Activated T-helper 1 cell treated with anti-CD3 and anti-CD28 coated beads, Interleukin-12 subunit alpha, Interleukin-12 subunit beta, Interleukin-2, Interleukin-4 antibody, amounts not matched to agents 30 ng/mL and 10 ng/mL and 1 ng/mL, durations not matched to agents 14 hours and 24 hours and 36 hours (primary cell): ENCODE measurements at regions not wholly inside any gene's neighbourhood (a gene's known extent, or its start where the extent isn't known, plus 50 kb on each side); places are given as distances from the start of the nearest gene placed in this dataset.

Experiments
- DNase-seq: peaks from one replicate; pipeline ENCODE4 v3.0.0; 2021; ENCODE audit warnings: low spot score
- H3K27ac Mint-ChIP-seq: one replicate; pipeline ENCODE4 v1.8.0; 2021; ENCODE audit warnings: mild to moderate bottlenecking, mixed read lengths
- H3K27me3 Mint-ChIP-seq: one replicate; pipeline ENCODE4 v1.8.0; 2022; ENCODE audit warnings: mild to moderate bottlenecking, moderate library complexity, mixed read lengths; ENCODE audit not compliant: insufficient read depth
- H3K36me3 Mint-ChIP-seq: one replicate; pipeline ENCODE4 v1.8.0; 2021; ENCODE audit warnings: low read depth, mixed read lengths
- H3K4me1 Mint-ChIP-seq: one replicate; pipeline ENCODE4 v1.8.0; 2021; ENCODE audit warnings: low read depth, mixed read lengths
- H3K4me3 Mint-ChIP-seq: one replicate; pipeline ENCODE4 v1.8.0; 2021; ENCODE audit warnings: mild to moderate bottlenecking, moderate library complexity, mixed read lengths
- H3K9me3 Mint-ChIP-seq: one replicate; pipeline ENCODE4 v1.8.0; 2021; ENCODE audit warnings: mixed read lengths
- intact Hi-C: fragments of 100-400 bp; cut with micrococcal nuclease; formaldehyde crosslinking; loops from one replicate; pipeline ENCODE4 v1.15.1; 2024

GRCh38 chr21:41006636-41007035, 159.7 kb upstream of the DSCAM start:
- H3K27me3 Mint-ChIP-seq: no peaks in the 10 kb centered on the region
- H3K4me1 Mint-ChIP-seq: no peaks in the 10 kb centered on the region
- no peak overlapping the region for H3K4me3 Mint-ChIP-seq
- no peaks in the 10 kb centered on the region for H3K36me3 Mint-ChIP-seq
- no peak overlapping the region for H3K27ac Mint-ChIP-seq
- DNase-seq: no peak
- intact Hi-C loops: no loop called here
- no peaks in the 10 kb centered on the region for H3K9me3 Mint-ChIP-seq

- Mint-ChIP-seq H3K36me3 (no peaks in the 10 kb centered on the region), H3K9me3 (no peaks in the 10 kb centered on the region), H3K4me3 (no peak overlapping the region), H3K27me3 (no peaks in the 10 kb centered on the region), H3K27ac (no peak overlapping the region), H3K4me1 (no peaks in the 10 kb centered on the region)
- intact Hi-C loops: no loop called here
- no peak for DNase-seq
Observed at GRCh38 chr21:41008351-41008750, 159.6 kb upstream of the BACE2 start.

- no peaks in the 10 kb centered on the region for H3K36me3 Mint-ChIP-seq
- H3K27me3 Mint-ChIP-seq: no peaks in the 10 kb centered on the region
- H3K27ac Mint-ChIP-seq: no peak overlapping the region
- intact Hi-C loops: no loop called here
- no peak overlapping the region for H3K4me3 Mint-ChIP-seq
- no peaks in the 10 kb centered on the region for H3K4me1 Mint-ChIP-seq
- no peak for DNase-seq
- H3K9me3 Mint-ChIP-seq: no peaks in the 10 kb centered on the region
Observed at GRCh38 chr21:41008974-41009373, 159.0 kb upstream of the BACE2 start.

DNA sequence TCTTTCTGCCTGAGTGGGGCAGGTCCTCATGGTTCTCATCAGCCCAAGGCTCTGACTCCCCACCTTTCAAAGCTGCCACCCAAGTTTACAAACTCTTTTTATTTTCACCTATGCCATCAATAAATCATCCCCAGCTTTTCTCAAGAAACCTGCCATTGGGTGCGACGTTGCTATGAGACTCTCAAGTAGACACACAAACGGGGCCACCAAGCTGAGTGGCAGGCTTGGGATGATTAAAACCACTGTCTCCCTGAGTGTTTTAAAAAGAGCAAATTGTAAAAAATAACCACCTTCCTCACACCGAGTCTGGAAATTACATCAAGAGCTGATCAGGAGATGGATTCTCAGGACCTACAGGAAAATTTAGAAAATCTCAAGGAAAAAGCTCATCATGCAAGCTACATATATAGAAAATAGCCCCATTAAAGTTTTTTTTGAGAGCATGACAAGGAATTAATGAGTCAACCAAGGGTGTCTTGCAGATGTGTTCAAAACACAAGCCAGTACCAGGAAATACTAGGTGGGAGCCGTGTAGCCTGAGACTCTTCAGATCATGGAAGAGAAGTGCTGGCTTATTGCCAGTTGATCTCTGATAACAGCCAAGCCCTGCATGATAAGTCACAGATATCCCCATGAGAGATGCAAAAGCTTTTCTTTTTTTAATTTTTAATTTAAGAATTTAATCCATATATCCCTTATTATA, 158.4 kb upstream of the BACE2 start:
- H3K4me1 Mint-ChIP-seq: no peaks in the 10 kb centered on the region
- no peaks in the 10 kb centered on the region for H3K27me3 Mint-ChIP-seq
- H3K27ac Mint-ChIP-seq: no peak overlapping the region
- no peaks in the 10 kb centered on the region for H3K9me3 Mint-ChIP-seq
- no peak for DNase-seq
- H3K36me3 Mint-ChIP-seq: no peaks in the 10 kb centered on the region
- H3K4me3 Mint-ChIP-seq: no peak overlapping the region
- intact Hi-C loops: no loop called here

- intact Hi-C loops: no loop called here
Observed at GRCh38 chr21:41010101-41010435, 157.9 kb upstream of the BACE2 start.

DNA sequence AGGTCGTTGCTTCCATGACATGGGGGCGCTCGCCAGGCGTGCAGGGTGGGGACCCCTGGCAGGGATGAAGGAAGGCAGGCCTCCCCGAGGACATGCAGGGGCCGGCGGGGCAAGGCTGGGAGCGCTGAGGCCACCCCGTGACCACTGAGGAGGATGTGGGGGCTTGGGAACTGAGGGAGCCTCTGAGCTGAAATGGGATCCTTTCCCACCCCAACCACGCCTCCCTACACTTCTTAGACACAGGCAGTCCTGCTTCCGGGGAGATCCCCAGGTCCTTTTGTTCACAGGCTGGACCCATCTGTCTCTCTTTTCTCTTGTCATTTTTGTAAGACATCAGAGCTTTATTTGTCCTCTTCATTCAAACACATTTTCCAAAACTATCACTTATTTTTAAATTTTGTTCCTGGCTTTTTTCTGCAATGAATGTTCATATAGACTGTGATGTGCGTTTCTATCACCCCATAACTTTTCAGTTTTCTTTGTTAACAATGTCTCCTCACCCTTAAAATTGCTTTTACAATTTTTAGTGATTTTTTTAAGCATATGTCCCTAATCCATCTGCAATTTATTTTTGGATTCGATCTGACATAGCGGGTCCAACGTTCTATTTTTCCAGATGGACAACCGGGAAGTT, 156.7 kb upstream of the BACE2 start:
- Mint-ChIP-seq H3K9me3 (no peaks in the 10 kb centered on the region), H3K4me3 (no peak overlapping the region), H3K27me3 (no peaks in the 10 kb centered on the region), H3K36me3 (no peaks in the 10 kb centered on the region), H3K27ac (no peak overlapping the region), H3K4me1 (no peaks in the 10 kb centered on the region)
- intact Hi-C loops: no loop called here
- no peak for DNase-seq

More at GRCh38 chr21:41010101-41010435, 157.9 kb upstream of the BACE2 start:
- H3K27me3 Mint-ChIP-seq: no peaks in the 10 kb centered on the region
- H3K4me1 Mint-ChIP-seq: no peaks in the 10 kb centered on the region
- H3K9me3 Mint-ChIP-seq: no peaks in the 10 kb centered on the region
- no peak overlapping the region for H3K27ac Mint-ChIP-seq
- no peak for DNase-seq
- H3K36me3 Mint-ChIP-seq: no peaks in the 10 kb centered on the region
- H3K4me3 Mint-ChIP-seq: no peak overlapping the region

- no peaks in the 10 kb centered on the region for H3K36me3 Mint-ChIP-seq
- no peaks in the 10 kb centered on the region for H3K4me1 Mint-ChIP-seq
- intact Hi-C loops: no loop called here
- no peak overlapping the region for H3K27ac Mint-ChIP-seq
- H3K9me3 Mint-ChIP-seq: no peaks in the 10 kb centered on the region
- no peaks in the 10 kb centered on the region for H3K27me3 Mint-ChIP-seq
- no peak for DNase-seq
- no peak overlapping the region for H3K4me3 Mint-ChIP-seq
Observed at GRCh38 chr21:41011951-41012366, 156.0 kb upstream of the BACE2 start.

- Mint-ChIP-seq H3K27me3 (no peaks in the 10 kb centered on the region), H3K4me1 (no peaks in the 10 kb centered on the region), H3K27ac (no peak overlapping the region), H3K9me3 (no peaks in the 10 kb centered on the region), H3K36me3 (no peaks in the 10 kb centered on the region), H3K4me3 (no peak overlapping the region)
- no peak for DNase-seq
- intact Hi-C loops: no loop called here
Observed at GRCh38 chr21:41012425-41012824, 155.5 kb upstream of the BACE2 start.

GRCh38 chr21:41016472-41016871, 151.5 kb upstream of the BACE2 start:
- no peak overlapping the region for H3K4me3 Mint-ChIP-seq
- no peak for DNase-seq
- no peaks in the 10 kb centered on the region for H3K27me3 Mint-ChIP-seq
- no peaks in the 10 kb centered on the region for H3K9me3 Mint-ChIP-seq
- H3K36me3 Mint-ChIP-seq: no peaks in the 10 kb centered on the region
- intact Hi-C loops: no loop called here
- H3K27ac Mint-ChIP-seq: no peak overlapping the region
- H3K4me1 Mint-ChIP-seq: no peaks in the 10 kb centered on the region

DNA sequence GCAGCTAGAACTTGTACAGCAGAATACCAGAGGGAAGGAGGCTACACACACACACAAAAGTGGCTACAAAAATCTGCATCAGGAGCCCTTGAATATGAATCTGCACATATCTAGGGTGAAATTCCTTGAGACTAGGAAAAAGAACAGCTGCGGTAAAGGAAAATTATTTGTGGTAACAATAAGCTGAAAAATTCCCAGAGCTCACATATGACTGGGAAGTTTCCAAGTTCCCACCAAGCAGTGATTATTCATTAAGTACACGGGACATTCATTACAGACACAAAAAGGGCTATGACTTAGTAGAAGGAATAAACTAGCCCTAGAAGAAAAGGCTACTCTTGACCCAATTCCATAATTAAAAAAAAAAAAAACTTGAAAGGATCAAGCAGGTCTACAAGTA, 149.5 kb upstream of the BACE2 start:
- H3K4me3 Mint-ChIP-seq: no peak overlapping the region
- H3K4me1 Mint-ChIP-seq: no peaks in the 10 kb centered on the region
- intact Hi-C loops: no loop called here
- H3K27me3 Mint-ChIP-seq: no peaks in the 10 kb centered on the region
- H3K27ac Mint-ChIP-seq: no peak overlapping the region
- H3K9me3 Mint-ChIP-seq: no peaks in the 10 kb centered on the region
- no peaks in the 10 kb centered on the region for H3K36me3 Mint-ChIP-seq
- DNase-seq: no peak

DNA sequence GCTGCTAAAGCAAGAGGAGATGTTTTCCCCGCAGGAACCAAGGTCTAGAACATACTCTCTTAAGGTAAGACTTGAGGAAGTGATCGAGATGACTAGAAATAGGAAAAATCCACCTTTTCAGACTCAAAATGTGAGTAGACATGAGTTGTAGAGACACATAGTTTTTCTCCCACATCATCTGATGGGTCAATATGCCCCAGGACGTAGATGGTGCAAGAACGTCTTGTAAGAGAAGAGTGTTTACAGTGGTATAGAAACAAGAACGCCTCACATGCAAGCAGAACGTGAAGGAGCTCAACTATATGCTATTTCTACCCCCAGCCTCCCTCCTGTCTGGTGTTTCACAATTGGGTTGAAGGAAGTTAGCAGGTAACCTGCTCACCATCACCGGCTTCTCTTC, 144.0 kb upstream of the BACE2 start:
- DNase-seq: no peak
- Mint-ChIP-seq H3K9me3 (peaks cover 3% of the 10 kb centered on the region), H3K36me3 (no peaks in the 10 kb centered on the region), H3K27me3 (no peaks in the 10 kb centered on the region), H3K27ac (no peak overlapping the region), H3K4me1 (no peaks in the 10 kb centered on the region), H3K4me3 (no peak overlapping the region)
- intact Hi-C loops: no loop called here

DNA sequence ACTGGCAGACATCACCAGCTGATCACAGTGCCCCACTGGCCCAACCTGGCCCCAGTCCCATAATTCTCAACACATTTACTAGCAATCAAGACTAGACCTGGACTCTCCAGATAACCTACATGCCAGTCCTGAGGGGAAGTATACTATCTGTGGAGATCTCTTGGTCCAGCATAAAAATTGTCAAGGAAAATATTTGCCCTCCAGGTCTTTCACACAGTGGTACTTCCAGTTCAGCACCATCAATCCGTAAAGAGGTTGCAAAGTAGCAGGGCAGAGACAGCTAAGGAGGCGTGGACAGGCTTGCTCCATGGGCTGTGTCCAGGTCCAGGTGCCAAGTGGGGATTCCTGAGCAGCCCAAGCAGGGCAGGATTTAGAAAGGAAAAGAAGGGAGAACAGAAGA, 143.6 kb upstream of the BACE2 start:
- Mint-ChIP-seq H3K27ac (no peak overlapping the region), H3K4me3 (no peak overlapping the region), H3K27me3 (peaks cover under 1% of the 10 kb centered on the region), H3K9me3 (peaks cover 3% of the 10 kb centered on the region), H3K4me1 (no peaks in the 10 kb centered on the region), H3K36me3 (no peaks in the 10 kb centered on the region)
- no peak for DNase-seq
- intact Hi-C loops: no loop called here

DNA sequence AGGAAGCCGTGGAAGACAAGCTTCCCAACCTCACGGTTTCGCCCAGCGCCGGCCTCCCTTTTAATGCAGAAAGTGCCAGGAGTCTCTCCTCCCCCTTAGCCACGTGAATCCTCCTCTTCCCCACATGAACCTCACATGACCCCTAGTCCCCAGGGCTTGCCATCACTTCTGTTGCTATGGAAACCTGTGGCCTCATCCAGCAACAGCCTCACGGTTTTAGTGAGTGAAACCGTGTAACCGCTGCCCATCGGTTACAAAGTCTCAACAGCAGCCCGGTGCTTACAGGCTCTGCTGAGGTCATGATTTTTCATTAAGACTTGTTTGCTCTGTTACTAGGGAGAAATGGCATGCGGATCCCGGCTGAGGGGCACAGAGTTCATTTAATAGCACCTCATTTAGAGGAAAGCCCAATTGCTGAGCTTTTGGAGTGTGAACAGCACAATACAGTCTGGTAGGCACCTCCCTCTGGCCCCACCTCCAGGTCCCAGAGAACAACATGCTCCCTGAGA, 143.2 kb upstream of the BACE2 start:
- no peak overlapping the region for H3K4me3 Mint-ChIP-seq
- intact Hi-C loops: no loop called here
- no peaks in the 10 kb centered on the region for H3K36me3 Mint-ChIP-seq
- H3K9me3 Mint-ChIP-seq: peaks cover 3% of the 10 kb centered on the region
- DNase-seq: no peak
- no peak overlapping the region for H3K27ac Mint-ChIP-seq
- peaks cover 1% of the 10 kb centered on the region for H3K27me3 Mint-ChIP-seq
- no peaks in the 10 kb centered on the region for H3K4me1 Mint-ChIP-seq

DNA sequence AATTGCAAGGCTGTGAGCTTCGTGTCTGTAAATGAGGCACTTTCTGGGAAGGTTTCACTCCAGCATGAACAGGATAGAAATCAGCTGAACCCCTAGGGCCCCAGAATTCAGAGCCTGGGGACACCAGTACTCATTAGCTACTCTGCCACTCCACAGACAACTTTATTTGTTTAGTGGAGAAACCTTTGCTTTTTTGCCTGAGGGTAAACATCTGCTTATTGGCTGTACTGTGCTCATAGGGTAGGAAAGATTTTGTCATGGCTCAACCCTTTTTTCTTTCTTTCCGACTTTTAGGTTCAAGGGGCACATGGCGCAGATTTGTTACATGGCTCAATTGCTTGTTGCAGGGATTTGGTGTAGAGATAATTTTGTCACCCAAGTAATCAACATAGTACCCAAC, 138.4 kb upstream of the BACE2 start:
- Mint-ChIP-seq H3K36me3 (no peaks in the 10 kb centered on the region), H3K27me3 (peaks cover 1% of the 10 kb centered on the region), H3K4me3 (no peak overlapping the region), H3K4me1 (no peaks in the 10 kb centered on the region), H3K27ac (no peak overlapping the region), H3K9me3 (peaks cover 3% of the 10 kb centered on the region)
- no peak for DNase-seq
- intact Hi-C loops: no loop called here
